ENCODE measurements at regions not wholly inside any gene's neighbourhood (a gene's known extent, or its start where the extent isn't known, plus 50 kb on each side); places are given as distances from the start of the nearest gene placed in this dataset.
"Not testable (repeated sequence)": the region's sequence is repeated elsewhere in the genome, so short reads cannot be mapped to it uniquely, and the experiment has no call there.

DNA sequence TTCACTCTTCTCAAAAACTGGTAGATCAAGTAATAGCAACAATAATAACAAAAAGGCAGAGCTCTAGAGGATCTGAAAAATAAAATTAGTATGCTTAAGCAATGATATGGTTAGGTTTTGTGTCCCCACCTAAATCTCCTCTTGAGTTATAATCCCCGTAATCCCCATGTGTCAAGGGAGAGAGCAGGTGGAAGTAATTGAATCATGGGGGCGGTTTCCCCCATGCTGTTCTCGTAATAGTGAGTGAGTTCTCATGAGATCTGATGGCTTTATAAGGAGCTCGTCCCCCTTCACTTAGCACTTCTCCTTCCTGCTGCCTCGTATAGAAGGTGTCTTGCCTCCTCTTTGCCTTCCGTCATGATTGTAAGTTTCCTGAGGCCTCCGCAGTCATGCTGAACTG, 60.2 kb upstream of the ABHD2 start:
- Histone ChIP-seq H3K9me3 (ENCODE audit: control insufficient read depth in 1 of 2, insufficient read depth in 1 of 2, low read length in 2 of 2) (peaks cover 3 to 12% of the 10 kb centered on the region in 2 experiments), H3K27me3 (ENCODE audit: control insufficient read depth in 1 of 2, insufficient read depth in 2 of 2, low read length in 2 of 2) (no peaks in the 10 kb centered on the region), H3K27ac (ENCODE audit: low read depth in 1 of 2, low read length in 2 of 2) (no peak overlapping the region), H3K4me3 (ENCODE audit: low read length) (no peak overlapping the region), H3K36me3 (ENCODE audit: insufficient read depth, low read length) (no peaks in the 10 kb centered on the region), H3K4me1 (ENCODE audit: insufficient read depth, low read length) (no peaks in the 10 kb centered on the region)
- Mint-ChIP-seq H3K9me3 (no peaks in the 10 kb centered on the region), H3K27me3 (no peaks in the 10 kb centered on the region), H3K27ac (no peak overlapping the region), H3K36me3 (ENCODE audit: low read depth) (no peaks in the 10 kb centered on the region), H3K4me1 (ENCODE audit: low read depth) (no peaks in the 10 kb centered on the region), H3K4me3 (no peak overlapping the region)
- TF ChIP-seq CTCF (IDR thresholded peaks at IDR 0.05): no peak
- intact Hi-C loops (cut with DNase I, micrococcal nuclease): no loop called here
- CTCF ChIA-PET: no interaction called here
- no peak for ATAC-seq (ENCODE audit: poor library complexity)
- no peak for DNase-seq
- POLR2A ChIA-PET: interaction anchor here (0.7 kb wide), 1 partner anchor 136 kb away, joined by 3 read pairs; no protein-coding TSS in a partner anchor

DNA sequence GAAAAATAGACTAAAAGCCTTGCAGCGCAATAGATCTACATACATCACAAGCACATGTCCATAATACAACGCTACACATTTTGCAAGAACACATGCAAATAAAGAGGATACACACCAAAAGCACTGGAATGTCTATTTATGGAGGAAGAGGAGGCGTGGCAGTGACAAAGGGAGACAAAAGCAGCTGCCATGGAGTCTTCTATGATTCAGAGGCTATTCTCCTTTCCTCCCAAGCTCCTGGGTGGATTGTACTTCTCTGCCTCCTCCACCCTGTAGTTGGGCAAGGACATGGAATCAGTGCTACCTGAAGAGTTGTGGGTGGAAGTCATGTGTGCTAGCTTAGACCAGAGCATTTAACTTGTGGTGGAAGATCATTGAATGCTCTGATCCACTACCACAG, 57.9 kb upstream of the ABHD2 start:
- ATAC-seq (ENCODE audit: poor library complexity) (no peak), DNase-seq (no peak)
- Mint-ChIP-seq H3K4me3 (no peak overlapping the region), H3K27me3 (peaks cover 6% of the 10 kb centered on the region), H3K4me1 (ENCODE audit: low read depth) (no peaks in the 10 kb centered on the region), H3K9me3 (no peaks in the 10 kb centered on the region), H3K27ac (no peak overlapping the region), H3K36me3 (ENCODE audit: low read depth) (no peaks in the 10 kb centered on the region)
- intact Hi-C loops (cut with DNase I, micrococcal nuclease): no loop called here
- Histone ChIP-seq H3K4me3 (ENCODE audit: low read length) (no peak overlapping the region), H3K27ac (ENCODE audit: low read depth in 1 of 2, low read length in 2 of 2) (no peak overlapping the region), H3K27me3 (ENCODE audit: control insufficient read depth in 1 of 2, insufficient read depth in 2 of 2, low read length in 2 of 2) (no peaks in the 10 kb centered on the region), H3K4me1 (ENCODE audit: insufficient read depth, low read length) (no peaks in the 10 kb centered on the region), H3K36me3 (ENCODE audit: insufficient read depth, low read length) (no peaks in the 10 kb centered on the region), H3K9me3 (ENCODE audit: control insufficient read depth in 1 of 2, insufficient read depth in 1 of 2, low read length in 2 of 2) (peaks cover 3 to 9% of the 10 kb centered on the region in 2 experiments)
- ChIA-PET POLR2A (no interaction called here), CTCF (interaction anchor here (1.8 kb wide), 1 partner anchor 147 kb away, joined by 4 read pairs; no protein-coding TSS in a partner anchor)
- no peak for TF ChIP-seq CTCF (IDR thresholded peaks at IDR 0.05)

GRCh38 chr15:89031637-89032285, 56.5 kb upstream of the ABHD2 start:
- not testable (repeated sequence) for H3K27ac Mint-ChIP-seq, H3K9me3 Mint-ChIP-seq, H3K4me3 Mint-ChIP-seq

More at GRCh38 chr15:89031637-89032285, 56.5 kb upstream of the ABHD2 start:
- H3K36me3 Mint-ChIP-seq (ENCODE audit: low read depth); H3K4me3 ChIP-seq (ENCODE audit: low read length); H3K9me3 ChIP-seq (ENCODE audit: control insufficient read depth in 1 of 2, insufficient read depth in 1 of 2, low read length in 2 of 2); H3K27ac ChIP-seq (ENCODE audit: low read depth in 1 of 2, low read length in 2 of 2); H3K36me3 ChIP-seq (ENCODE audit: insufficient read depth, low read length); H3K27me3 ChIP-seq (ENCODE audit: control insufficient read depth in 1 of 2, insufficient read depth in 2 of 2, low read length in 2 of 2); POLR2A ChIA-PET; DNase-seq; ATAC-seq (ENCODE audit: poor library complexity); H3K4me1 Mint-ChIP-seq (ENCODE audit: low read depth); intact Hi-C loops (cut with DNase I, micrococcal nuclease); H3K4me1 ChIP-seq (ENCODE audit: insufficient read depth, low read length); H3K27me3 Mint-ChIP-seq: not testable (repeated sequence)
- CTCF ChIA-PET: interaction anchor here (1.8 kb wide), 1 partner anchor 146 kb away, joined by 4 read pairs; no protein-coding TSS in a partner anchor
